ENCODE measurements at regions not wholly inside any gene's neighbourhood (a gene's known extent, or its start where the extent isn't known, plus 50 kb on each side); places are given as distances from the start of the nearest gene placed in this dataset.

GRCh38 chr3:83011481-83011880 lies 1250.0 kb upstream of the GBE1 start:
- TF ChIP-seq, protein P1, sequence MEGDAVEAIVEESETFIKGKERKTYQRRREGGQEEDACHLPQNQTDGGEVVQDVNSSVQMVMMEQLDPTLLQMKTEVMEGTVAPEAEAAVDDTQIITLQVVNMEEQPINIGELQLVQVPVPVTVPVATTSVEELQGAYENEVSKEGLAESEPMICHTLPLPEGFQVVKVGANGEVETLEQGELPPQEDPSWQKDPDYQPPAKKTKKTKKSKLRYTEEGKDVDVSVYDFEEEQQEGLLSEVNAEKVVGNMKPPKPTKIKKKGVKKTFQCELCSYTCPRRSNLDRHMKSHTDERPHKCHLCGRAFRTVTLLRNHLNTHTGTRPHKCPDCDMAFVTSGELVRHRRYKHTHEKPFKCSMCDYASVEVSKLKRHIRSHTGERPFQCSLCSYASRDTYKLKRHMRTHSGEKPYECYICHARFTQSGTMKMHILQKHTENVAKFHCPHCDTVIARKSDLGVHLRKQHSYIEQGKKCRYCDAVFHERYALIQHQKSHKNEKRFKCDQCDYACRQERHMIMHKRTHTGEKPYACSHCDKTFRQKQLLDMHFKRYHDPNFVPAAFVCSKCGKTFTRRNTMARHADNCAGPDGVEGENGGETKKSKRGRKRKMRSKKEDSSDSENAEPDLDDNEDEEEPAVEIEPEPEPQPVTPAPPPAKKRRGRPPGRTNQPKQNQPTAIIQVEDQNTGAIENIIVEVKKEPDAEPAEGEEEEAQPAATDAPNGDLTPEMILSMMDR (IDR thresholded peaks at IDR 0.05 in 4 of 5, conservative IDR thresholded peaks at IDR 0.05 in 1 of 5), result no peak
- no peak for TF ChIP-seq POLR2A (IDR thresholded peaks at IDR 0.05)
